Upper lobe of left lung (tissue), 6 donors: ENCODE measurements at regions not wholly inside any gene's neighbourhood (a gene's known extent, or its start where the extent isn't known, plus 50 kb on each side); places are given as distances from the start of the nearest gene placed in this dataset.

Source experiments
- ATAC-seq, 2 donors: fragments of 200-7000 bp; cut with Tn5 transposase; one replicate each; pipeline ENCODE4 v1.9.1; 2022; ENCODE audit warnings: mild to moderate bottlenecking in 2 of 2, moderate library complexity in 2 of 2; ENCODE audit not compliant: low FRiP score in 2 of 2
- DNase-seq, 2 donors: peaks; one replicate each; pipeline ENCODE4 v3.0.0-alpha.2; 2019 to 2020
- H3K27ac ChIP-seq, 4 donors: fragments of 200-600 bp; sonication (generic); one replicate each; pipeline ENCODE4 v1.5.1; 2016 to 2019
- H3K27me3 ChIP-seq, 4 donors: fragments of 200-600 bp; sonication (generic); one replicate each; pipeline ENCODE4 v1.5.1; 2017 to 2019
- H3K36me3 ChIP-seq, 4 donors: fragments of 200-600 bp; sonication (generic); one replicate each; pipeline ENCODE4 v1.5.1; 2016 to 2019
- H3K4me1 ChIP-seq, 4 donors: fragments of 200-600 bp; sonication (generic); one replicate each; pipeline ENCODE4 v1.5.1; 2018 to 2019
- H3K4me3 ChIP-seq, 4 donors: fragments of 200-600 bp; sonication (generic); one replicate each; pipeline ENCODE4 v1.5.1; 2017 to 2019; ENCODE audit warnings: mild to moderate bottlenecking in 2 of 4, moderate library complexity in 1 of 4
- H3K9me3 ChIP-seq, 4 donors: fragments of 200-600 bp; sonication (generic); one replicate each; pipeline ENCODE4 v1.5.1; 2018 to 2019
- CTCF ChIP-seq, 6 experiments: fragments of 450-650 bp in 4 of 6; fragments of 200-600 bp in 2 of 6; sonication (generic) in 2 of 6; IDR thresholded peaks; one replicate each; pipeline ENCODE4 v1.5.1; 2016 to 2019; ENCODE audit warnings: antibody characterized with exemption in 6 of 6
- EP300 ChIP-seq, 4 donors: sonication (generic); formaldehyde crosslinking; IDR thresholded peaks; one replicate each; pipeline ENCODE4 v1.5.1; 2017; ENCODE audit warnings: antibody characterized with exemption in 4 of 4, control low read depth in 2 of 4
- POLR2A ChIP-seq, 4 donors: fragments of 450-650 bp; IDR thresholded peaks; one replicate each; pipeline ENCODE4 v1.5.1; 2016 to 2017; ENCODE audit warnings: antibody characterized with exemption in 4 of 4, mild to moderate bottlenecking in 2 of 4
- POLR2AphosphoS5 ChIP-seq, 2 donors: sonication (generic); formaldehyde crosslinking; IDR thresholded peaks; one replicate each; pipeline ENCODE4 v1.5.1; 2017; ENCODE audit warnings: antibody characterized with exemption in 2 of 2
- WGBS, 2 donors: methylation state at CpG; one replicate each; pipeline ENCODE4 v1.1.5; 2017 to 2018; 5-methylcytosine and 5-hydroxymethylcytosine counted together
- donor health status: DM: no; HTN: no; CAD: no; lungs with moderate emphysema.
- donor health status: DM: no; HTN: yes; CAD: no; lungs with severe emphysema.

DNA sequence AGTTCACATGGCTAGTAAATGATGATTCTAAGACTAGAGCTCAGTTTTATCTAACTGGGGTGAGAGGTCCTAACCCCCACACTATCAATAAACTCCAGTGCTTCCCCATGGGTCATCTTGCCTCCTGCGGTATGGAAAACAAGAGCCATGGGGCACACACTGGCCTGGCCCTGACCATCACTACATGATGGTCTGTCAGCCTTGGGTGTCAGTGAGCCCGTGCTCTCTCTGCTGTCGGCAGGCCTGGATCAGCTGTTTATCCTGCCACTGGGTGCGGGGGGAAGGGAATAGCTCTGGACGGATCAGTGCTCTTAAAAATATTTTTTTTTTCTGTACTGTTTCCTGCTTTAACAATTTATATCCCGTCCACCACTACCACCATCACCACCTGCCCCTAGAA is 255.0 kb upstream of the ADGRL2 start:
- ATAC-seq, result no peak
- WGBS, 2 donors, result 94% methylated on average over 6 of the region's 6 CpGs
- no peak for TF ChIP-seq POLR2A (IDR thresholded peaks at IDR 0.05)

GRCh38 chr1:81543764-81544163 is 257.0 kb upstream of the ADGRL2 start:
- ATAC-seq, result no peak
- Histone ChIP-seq H3K36me3 (no peaks in the 10 kb centered on the region), H3K27ac (no peak overlapping the region), H3K4me1 (no peaks in the 10 kb centered on the region), H3K4me3 (no peak overlapping the region), H3K27me3 (no peaks in the 10 kb centered on the region), H3K9me3 (no peaks in the 10 kb centered on the region)
- WGBS, 2 donors, result 88 to 93% methylated on average over 6 of the region's 6 CpGs
- TF ChIP-seq POLR2AphosphoS5 (IDR thresholded peaks at IDR 0.05) (no peak), CTCF (IDR thresholded peaks at IDR 0.05) (no peak), POLR2A (IDR thresholded peaks at IDR 0.05) (no peak), EP300 (IDR thresholded peaks at IDR 0.05) (no peak)
- DNase-seq, result no peak

More for the DNA sequence above, 255.0 kb upstream of the ADGRL2 start:
- Histone ChIP-seq H3K4me1 (peaks cover 0 to 7% (median under 1%) of the 10 kb centered on the region in 4 donors), H3K27ac (no peak overlapping the region), H3K27me3 (no peaks in the 10 kb centered on the region), H3K9me3 (no peaks in the 10 kb centered on the region), H3K4me3 (no peak overlapping the region), H3K36me3 (no peaks in the 10 kb centered on the region)
- DNase-seq, result no peak

DNA sequence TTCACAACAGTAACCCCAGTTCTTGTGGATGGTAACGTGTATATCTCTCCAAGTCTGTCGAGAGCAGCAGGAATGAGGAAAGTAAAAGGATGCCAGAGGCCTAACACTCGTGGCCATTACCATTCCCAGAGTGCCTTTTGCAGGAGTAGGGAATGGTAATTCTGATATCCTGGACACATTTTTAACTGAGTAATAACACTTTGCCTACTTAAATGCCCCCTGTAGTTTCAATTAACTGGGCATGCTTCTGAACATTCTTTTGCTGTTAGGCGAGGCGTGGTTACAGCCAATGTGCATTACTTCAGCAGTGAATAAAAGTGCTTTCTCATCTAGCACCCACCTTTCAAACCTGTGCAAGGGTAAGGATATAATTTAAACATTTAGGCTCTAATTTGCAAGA is 258.5 kb upstream of the ADGRL2 start:
- H3K4me3 ChIP-seq, result no peak overlapping the region
- TF ChIP-seq POLR2A (IDR thresholded peaks at IDR 0.05) (no peak), CTCF (IDR thresholded peaks at IDR 0.05) (no peak)
- no peaks in the 10 kb centered on the region for H3K9me3 ChIP-seq
- no peaks in the 10 kb centered on the region for H3K36me3 ChIP-seq
- WGBS, 2 donors, result 78 to 87% methylated on average over 5 of the region's 5 CpGs
- H3K27me3 ChIP-seq, result no peaks in the 10 kb centered on the region
- no peaks in the 10 kb centered on the region for H3K4me1 ChIP-seq
- no peak for DNase-seq
- no peak for ATAC-seq
- H3K27ac ChIP-seq, result no peak overlapping the region

DNA sequence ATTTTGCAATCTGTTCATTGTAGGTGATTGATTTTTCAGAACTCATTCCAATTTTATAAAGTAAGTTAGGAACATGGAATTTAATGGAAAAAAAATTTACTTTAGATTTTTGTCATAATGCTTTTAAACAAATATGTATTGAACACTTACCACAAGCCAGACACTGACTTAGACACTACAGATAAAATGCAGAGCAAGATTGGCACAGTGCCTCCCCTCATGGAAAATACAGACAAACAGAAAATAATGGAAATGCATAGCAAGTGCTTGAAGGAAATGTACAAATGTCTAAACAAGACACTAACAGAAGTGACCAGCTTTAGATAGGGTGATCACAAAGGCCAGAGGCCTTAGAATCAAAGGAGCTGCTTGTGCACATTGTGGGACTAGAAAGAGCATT is 260.5 kb upstream of the ADGRL2 start:
- no peaks in the 10 kb centered on the region for H3K9me3 ChIP-seq
- ATAC-seq, result no peak
- H3K27ac ChIP-seq, result no peak overlapping the region
- H3K36me3 ChIP-seq, result no peaks in the 10 kb centered on the region
- H3K4me3 ChIP-seq, result no peak overlapping the region
- no peaks in the 10 kb centered on the region for H3K4me1 ChIP-seq
- TF ChIP-seq POLR2AphosphoS5 (IDR thresholded peaks at IDR 0.05) (no peak), CTCF (IDR thresholded peaks at IDR 0.05) (no peak), EP300 (IDR thresholded peaks at IDR 0.05) (no peak), POLR2A (IDR thresholded peaks at IDR 0.05) (no peak)
- H3K27me3 ChIP-seq, result no peaks in the 10 kb centered on the region
- no peak for DNase-seq

DNA sequence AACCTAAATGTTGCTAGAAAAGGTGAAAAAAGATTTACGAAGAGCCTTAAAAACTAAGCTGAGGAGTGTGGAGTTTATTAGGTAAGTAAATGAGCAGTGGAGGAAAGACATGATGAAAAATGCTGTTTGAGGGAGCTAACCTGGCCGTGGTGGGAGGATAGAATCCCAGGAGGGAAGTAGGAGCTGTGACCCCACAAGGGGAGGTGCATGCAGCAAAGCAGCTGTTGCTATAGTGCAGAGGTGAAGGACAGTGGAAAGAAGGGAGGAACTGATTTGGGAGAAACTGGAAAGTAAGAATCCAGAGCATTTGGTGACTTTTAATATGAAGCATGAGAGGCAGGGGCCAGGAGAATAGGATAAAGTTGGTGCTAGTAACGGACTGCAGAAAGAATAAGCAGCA is 271.7 kb upstream of the ADGRL2 start:
- no peak for DNase-seq
- Histone ChIP-seq H3K27me3 (no peaks in the 10 kb centered on the region), H3K4me3 (no peak overlapping the region), H3K9me3 (no peaks in the 10 kb centered on the region), H3K4me1 (no peaks in the 10 kb centered on the region), H3K36me3 (no peaks in the 10 kb centered on the region), H3K27ac (no peak overlapping the region)
- 80 to 90% methylated on average over 2 to 3 of the region's 3 CpGs for WGBS, 2 donors
- TF ChIP-seq CTCF (IDR thresholded peaks at IDR 0.05), result no peak
- TF ChIP-seq POLR2AphosphoS5 (IDR thresholded peaks at IDR 0.05), result no peak
- no peak for ATAC-seq

DNA sequence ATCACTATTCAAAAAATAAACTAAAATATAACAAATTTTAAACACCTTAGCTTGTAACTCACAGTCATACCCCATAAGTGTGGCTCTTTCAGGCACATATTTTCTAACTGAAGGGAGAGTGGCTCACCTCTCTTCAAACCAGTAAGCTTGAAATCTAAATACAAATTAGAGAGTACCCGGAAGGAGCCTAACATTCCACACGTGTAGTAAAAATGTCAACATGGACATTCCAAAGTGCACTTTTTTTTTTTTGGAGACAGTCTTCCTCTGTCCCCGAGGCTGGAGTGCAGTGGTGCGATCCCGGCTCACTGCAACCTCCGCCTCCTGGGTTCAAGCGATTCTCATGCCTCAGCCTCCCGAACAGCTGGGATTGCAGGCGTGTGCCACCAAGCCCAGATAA is 275.6 kb upstream of the ADGRL2 start:
- TF ChIP-seq CTCF (IDR thresholded peaks at IDR 0.05), result no peak
- TF ChIP-seq EP300 (IDR thresholded peaks at IDR 0.05), result no peak
- no peak for TF ChIP-seq POLR2AphosphoS5 (IDR thresholded peaks at IDR 0.05)
- no peak for TF ChIP-seq POLR2A (IDR thresholded peaks at IDR 0.05)
- ATAC-seq (no peak), DNase-seq (no peak)
- Histone ChIP-seq H3K4me3 (no peak overlapping the region), H3K36me3 (no peaks in the 10 kb centered on the region), H3K27ac (no peak overlapping the region), H3K4me1 (no peaks in the 10 kb centered on the region), H3K9me3 (no peaks in the 10 kb centered on the region), H3K27me3 (no peaks in the 10 kb centered on the region)
- WGBS, 2 donors, result 63 to 80% methylated on average over 9 of the region's 9 CpGs
